ENCODE measurements at regions not wholly inside any gene's neighbourhood (a gene's known extent, or its start where the extent isn't known, plus 50 kb on each side); places are given as distances from the start of the nearest gene placed in this dataset.

- no peaks in the 10 kb centered on the region for H3K27me3 ChIP-seq (ENCODE audit: insufficient read depth, low read length)
- H2AFZ ChIP-seq (ENCODE audit: low read depth, low read length, poor library complexity, severe bottlenecking) = no peak overlapping the region
- BruUV-seq (replicated peaks) = no TSS peak
- ATAC-seq (no peak), DNase-seq (ENCODE audit: low read depth, low spot score) (no peak)
- H3K9me3 ChIP-seq (ENCODE audit: control insufficient read depth in 1 of 2, insufficient read depth in 1 of 2, low read depth in 1 of 2, low read length in 2 of 2) = no peaks in the 10 kb centered on the region
- CTCF ChIA-PET = no interaction called here
- no peaks in the 10 kb centered on the region for H3K4me1 ChIP-seq (ENCODE audit: control insufficient read depth in 1 of 2, insufficient read depth in 2 of 2, low read length in 2 of 2)
- H3K4me2 ChIP-seq (ENCODE audit: low read length) = no peak overlapping the region
- H4K20me1 ChIP-seq (ENCODE audit: insufficient read depth) = no peaks in the 10 kb centered on the region
- RAD21 ChIA-PET (ENCODE audit: low non-redundant PET in 1 of 2, low total read pairs in 2 of 2, uncharacterized antibody in 2 of 2, unreplicated experiment in 2 of 2) = no interaction called here
- H3K4me3 ChIP-seq (replicated peaks in 1 of 2; ENCODE audit: low read depth in 1 of 2, low read length in 2 of 2) = no peak overlapping the region
- H3K36me3 ChIP-seq (ENCODE audit: control insufficient read depth in 1 of 2, insufficient read depth in 2 of 2, low read length in 2 of 2) = no peaks in the 10 kb centered on the region
- TF ChIP-seq ZBTB33 (IDR thresholded peaks at IDR 0.05; ENCODE audit: extremely low read depth, insufficient replicate concordance, low read length) (no peak), SP1 (IDR thresholded peaks at IDR 0.05; ENCODE audit: low read depth) (no peak), REST (IDR thresholded peaks at IDR 0.05; ENCODE audit: low read depth) (no peak), MAX (IDR thresholded peaks at IDR 0.05) (no peak), TCF7L2 (IDR thresholded peaks at IDR 0.05; ENCODE audit: borderline replicate concordance, extremely low read depth, insufficient read depth, insufficient read length) (no peak), YY1 (IDR thresholded peaks at IDR 0.05; ENCODE audit: extremely low read depth, insufficient replicate concordance, low read depth, low read length) (no peak), POLR2A (IDR thresholded peaks at IDR 0.05; ENCODE audit: borderline replicate concordance, extremely low read depth, insufficient read depth, insufficient read length) (no peak), EZH2phosphoT487 (IDR thresholded peaks at IDR 0.05; ENCODE audit: borderline replicate concordance) (no peak), ATF3 (IDR thresholded peaks at IDR 0.05) (no peak)
- no peaks in the 10 kb centered on the region for H3K9me2 ChIP-seq (ENCODE audit: insufficient read depth)
- no peak overlapping the region for H3K9ac ChIP-seq (ENCODE audit: low read length)
- POLR2A ChIA-PET = no interaction called here
- no peak overlapping the region for H3K27ac ChIP-seq (ENCODE audit: low read depth, low read length)
- intact Hi-C loops (cut with micrococcal nuclease) = no loop called here
- H3K79me2 ChIP-seq (ENCODE audit: insufficient read depth, low read length) = no peaks in the 10 kb centered on the region
Observed at GRCh38 chr5:108579236-108579635, 168.5 kb upstream of the FER start.
